ENCODE measurements at regions not wholly inside any gene's neighbourhood (a gene's known extent, or its start where the extent isn't known, plus 50 kb on each side); places are given as distances from the start of the nearest gene placed in this dataset.

GRCh38 chr4:104727643-104728042, 232.9 kb upstream of the CXXC4 start:
- Histone ChIP-seq H3K4me2 (ENCODE audit: low read length) (no peak overlapping the region), H4K20me1 (ENCODE audit: insufficient read depth, low read length) (no peaks in the 10 kb centered on the region), H3K4me1 (ENCODE audit: insufficient read depth, low read length, poor library complexity, severe bottlenecking) (no peaks in the 10 kb centered on the region), H3K9me3 (ENCODE audit: low read length) (no peaks in the 10 kb centered on the region), H3K79me2 (ENCODE audit: insufficient read depth, low read depth, low read length) (no peaks in the 10 kb centered on the region), H2AFZ (ENCODE audit: low read length) (no peak overlapping the region), H3K27ac (ENCODE audit: low read depth, low read length, poor library complexity, severe bottlenecking) (no peak overlapping the region), H3K36me3 (ENCODE audit: insufficient read depth, low read length) (no peaks in the 10 kb centered on the region), H3K4me3 (ENCODE audit: low read depth, low read length, poor library complexity, severe bottlenecking) (no peak overlapping the region), H3K9me2 (ENCODE audit: insufficient read depth, low read length) (no peaks in the 10 kb centered on the region)
- DNase-seq (ENCODE audit: low spot score): no peak
- no TSS peak for BruUV-seq (replicated peaks)
- intact Hi-C loops (cut with micrococcal nuclease; ENCODE audit: unreplicated experiment): no loop called here
- ChIA-PET POLR2A (no interaction called here), CTCF (ENCODE audit: unreplicated experiment) (no interaction called here)
- no peak for TF ChIP-seq CTCF (conservative IDR thresholded peaks at IDR 0.05; ENCODE audit: low read length)
- no peak for TF ChIP-seq EZH2phosphoT487 (IDR thresholded peaks at IDR 0.05; ENCODE audit: borderline replicate concordance, low read depth, low read length)

GRCh38 chr4:104728380-104729122, 233.9 kb upstream of the CXXC4 start:
- Histone ChIP-seq H3K27ac (ENCODE audit: low read depth, low read length, poor library complexity, severe bottlenecking) (no peak overlapping the region), H3K4me1 (ENCODE audit: insufficient read depth, low read length, poor library complexity, severe bottlenecking) (no peaks in the 10 kb centered on the region), H2AFZ (ENCODE audit: low read length) (no peak overlapping the region), H3K4me2 (ENCODE audit: low read length) (no peak overlapping the region), H3K9me2 (ENCODE audit: insufficient read depth, low read length) (no peaks in the 10 kb centered on the region), H4K20me1 (ENCODE audit: insufficient read depth, low read length) (no peaks in the 10 kb centered on the region), H3K4me3 (ENCODE audit: low read depth, low read length, poor library complexity, severe bottlenecking) (no peak overlapping the region), H3K79me2 (ENCODE audit: insufficient read depth, low read depth, low read length) (no peaks in the 10 kb centered on the region), H3K36me3 (ENCODE audit: insufficient read depth, low read length) (no peaks in the 10 kb centered on the region), H3K9me3 (ENCODE audit: low read length) (no peaks in the 10 kb centered on the region)
- intact Hi-C loops (cut with micrococcal nuclease; ENCODE audit: unreplicated experiment): no loop called here
- CTCF ChIA-PET (ENCODE audit: unreplicated experiment): no interaction called here
- BruUV-seq (replicated peaks): no TSS peak
- TF ChIP-seq EZH2phosphoT487 (IDR thresholded peaks at IDR 0.05; ENCODE audit: borderline replicate concordance, low read depth, low read length): no peak
- POLR2A ChIA-PET: interaction anchor here (0.7 to 1.6 kb wide), 2 partner anchors 15 to 26 kb away, joined by 3 read pairs; no protein-coding TSS in a partner anchor
- no peak for DNase-seq (ENCODE audit: low spot score)

- Histone ChIP-seq H3K36me3 (ENCODE audit: insufficient read depth, low read length) (no peaks in the 10 kb centered on the region), H3K79me2 (ENCODE audit: insufficient read depth, low read depth, low read length) (no peaks in the 10 kb centered on the region), H2AFZ (ENCODE audit: low read length) (no peak overlapping the region), H3K4me3 (ENCODE audit: low read depth, low read length, poor library complexity, severe bottlenecking) (no peak overlapping the region), H3K9me2 (ENCODE audit: insufficient read depth, low read length) (no peaks in the 10 kb centered on the region), H3K4me1 (ENCODE audit: insufficient read depth, low read length, poor library complexity, severe bottlenecking) (no peaks in the 10 kb centered on the region), H3K9me3 (ENCODE audit: low read length) (no peaks in the 10 kb centered on the region), H3K27ac (ENCODE audit: low read depth, low read length, poor library complexity, severe bottlenecking) (no peak overlapping the region), H4K20me1 (ENCODE audit: insufficient read depth, low read length) (no peaks in the 10 kb centered on the region), H3K4me2 (ENCODE audit: low read length) (no peak overlapping the region)
- POLR2A ChIA-PET: no interaction called here
- CTCF ChIA-PET (ENCODE audit: unreplicated experiment): no interaction called here
- intact Hi-C loops (cut with micrococcal nuclease; ENCODE audit: unreplicated experiment): no loop called here
- DNase-seq (ENCODE audit: low spot score): no peak
- BruUV-seq (replicated peaks): no TSS peak
- no peak for TF ChIP-seq EZH2phosphoT487 (IDR thresholded peaks at IDR 0.05; ENCODE audit: borderline replicate concordance, low read depth, low read length)
- no peak for TF ChIP-seq CTCF (conservative IDR thresholded peaks at IDR 0.05; ENCODE audit: low read length)
These were observed 238.1 kb upstream of the CXXC4 start for GRCh38 chr4:104732766-104733165.
